Neutrophil (primary cell): ENCODE measurements at regions not wholly inside any gene's neighbourhood (a gene's known extent, or its start where the extent isn't known, plus 50 kb on each side); places are given as distances from the start of the nearest gene placed in this dataset.
A peak's percentile ranks its signal among the peaks of the same experiment; 100 is the strongest.

Source experiments
- H3K27ac ChIP-seq: fragments of 200-600 bp; sonication (generic); 2 replicates; pipeline ENCODE4 v1.5.1; 2016; ENCODE audit warnings: mild to moderate bottlenecking, moderate library complexity
- H3K27me3 ChIP-seq: fragments of 200-600 bp; sonication (generic); 2 replicates; pipeline ENCODE4 v1.6.0; 2016; ENCODE audit warnings: mild to moderate bottlenecking
- H3K36me3 ChIP-seq: fragments of 200-600 bp; sonication (generic); 2 replicates; pipeline ENCODE4 v1.5.1; 2017
- H3K4me1 ChIP-seq, 2 experiments: fragments of 200-600 bp in 1 of 2; sonication (generic) in 1 of 2; 1 replicate in 1 of 2; 2 replicates in 1 of 2; pipeline versions ENCODE4 v1.5.1 to v1.6.1; 2013 to 2016; ENCODE audit warnings: low read depth in 1 of 2, low read length in 1 of 2, mild to moderate bottlenecking in 1 of 2, moderate library complexity in 1 of 2; ENCODE audit not compliant: control insufficient read depth in 1 of 2, insufficient read depth in 1 of 2
- H3K4me3 ChIP-seq, 2 experiments: fragments of 200-600 bp in 1 of 2; sonication (generic) in 1 of 2; 1 replicate in 1 of 2; 2 replicates in 1 of 2; pipeline ENCODE4 v1.5.1; 2013 to 2016; ENCODE audit warnings: low read depth in 1 of 2, low read length in 1 of 2, mild to moderate bottlenecking in 1 of 2, moderate library complexity in 1 of 2
- H3K9me3 ChIP-seq: fragments of 200-600 bp; sonication (generic); 2 replicates; pipeline ENCODE4 v1.5.1; 2016
- CTCF ChIP-seq: fragments of 200-600 bp; sonication (generic); IDR thresholded peaks from 2 replicates; pipeline ENCODE4 v1.5.1; 2016; ENCODE audit warnings: antibody characterized with exemption

GRCh38 chr1:58893257-58893869, 109.5 kb upstream of the JUN start:
- Histone ChIP-seq H3K27ac (no peak overlapping the region), H3K27me3 (no peaks in the 10 kb centered on the region), H3K4me3 (no peak overlapping the region), H3K9me3 (no peaks in the 10 kb centered on the region), H3K36me3 (no peaks in the 10 kb centered on the region), H3K4me1 (peaks cover 41 to 49% of the 10 kb centered on the region in 2 experiments)
- TF ChIP-seq CTCF = no peak

DNA sequence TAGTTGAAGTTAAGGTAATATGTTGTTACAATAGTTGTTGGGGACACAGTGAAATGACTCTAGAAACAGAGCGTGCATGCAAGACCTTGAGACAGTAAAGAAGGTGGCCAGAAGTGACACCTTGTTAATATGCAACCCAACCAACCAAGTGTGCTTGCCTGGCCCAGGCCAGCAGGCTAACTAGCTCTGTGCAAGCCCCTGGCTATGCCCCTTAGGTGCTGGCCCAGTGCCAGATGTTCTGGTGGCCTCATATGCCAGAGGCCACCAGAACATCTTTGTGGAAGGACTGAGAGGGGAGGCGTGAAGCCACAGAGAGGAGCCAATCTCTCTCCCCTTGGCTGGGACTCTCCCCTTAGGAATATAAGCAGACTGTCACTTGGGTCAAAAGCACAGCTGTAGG, 111.2 kb upstream of the JUN start:
- Histone ChIP-seq H3K4me1 (peaks cover 59 to 67% of the 10 kb centered on the region in 2 experiments), H3K4me3 (peak overlapping the region; percentile 33 to 35), H3K27ac (peak overlapping the region; percentile 86), H3K36me3 (no peaks in the 10 kb centered on the region), H3K9me3 (no peaks in the 10 kb centered on the region), H3K27me3 (no peaks in the 10 kb centered on the region)
- TF ChIP-seq CTCF = no peak

DNA sequence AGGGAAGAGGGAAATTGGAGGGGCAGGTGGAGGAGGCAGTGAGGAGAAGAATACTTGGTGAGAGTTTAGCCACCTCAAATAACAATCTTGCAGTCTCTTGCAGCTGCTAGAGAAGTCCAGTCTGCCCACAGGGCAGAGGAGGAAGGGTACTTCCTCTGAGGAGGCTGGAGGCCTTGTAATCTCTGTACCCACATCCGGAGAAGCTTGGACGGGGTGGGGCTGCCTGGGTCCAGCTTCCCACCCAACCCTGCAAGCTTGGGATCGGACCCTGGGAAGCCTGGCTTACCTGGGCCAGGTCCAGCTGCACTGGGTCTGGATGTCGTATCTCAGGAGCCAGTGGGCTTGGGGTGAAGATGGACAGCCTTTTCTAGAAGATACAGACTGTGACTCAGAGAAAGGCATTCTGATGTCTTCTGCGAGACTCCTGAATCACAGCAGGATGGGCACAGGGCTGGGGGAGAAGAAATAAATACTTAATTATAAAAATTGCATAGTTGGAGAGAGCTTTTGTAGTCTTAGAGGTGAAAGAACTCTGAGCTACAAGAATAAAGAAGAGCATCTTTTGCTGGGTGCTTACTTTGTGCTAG, 111.8 kb upstream of the JUN start:
- H3K9me3 ChIP-seq = no peaks in the 10 kb centered on the region
- peaks cover 64 to 72% of the 10 kb centered on the region in 2 experiments for H3K4me1 ChIP-seq
- no peaks in the 10 kb centered on the region for H3K27me3 ChIP-seq
- peak overlapping the region; percentile 86 for H3K27ac ChIP-seq
- no peak for TF ChIP-seq CTCF
- peak overlapping the region; percentile 33 to 35 for H3K4me3 ChIP-seq
- H3K36me3 ChIP-seq = no peaks in the 10 kb centered on the region

DNA sequence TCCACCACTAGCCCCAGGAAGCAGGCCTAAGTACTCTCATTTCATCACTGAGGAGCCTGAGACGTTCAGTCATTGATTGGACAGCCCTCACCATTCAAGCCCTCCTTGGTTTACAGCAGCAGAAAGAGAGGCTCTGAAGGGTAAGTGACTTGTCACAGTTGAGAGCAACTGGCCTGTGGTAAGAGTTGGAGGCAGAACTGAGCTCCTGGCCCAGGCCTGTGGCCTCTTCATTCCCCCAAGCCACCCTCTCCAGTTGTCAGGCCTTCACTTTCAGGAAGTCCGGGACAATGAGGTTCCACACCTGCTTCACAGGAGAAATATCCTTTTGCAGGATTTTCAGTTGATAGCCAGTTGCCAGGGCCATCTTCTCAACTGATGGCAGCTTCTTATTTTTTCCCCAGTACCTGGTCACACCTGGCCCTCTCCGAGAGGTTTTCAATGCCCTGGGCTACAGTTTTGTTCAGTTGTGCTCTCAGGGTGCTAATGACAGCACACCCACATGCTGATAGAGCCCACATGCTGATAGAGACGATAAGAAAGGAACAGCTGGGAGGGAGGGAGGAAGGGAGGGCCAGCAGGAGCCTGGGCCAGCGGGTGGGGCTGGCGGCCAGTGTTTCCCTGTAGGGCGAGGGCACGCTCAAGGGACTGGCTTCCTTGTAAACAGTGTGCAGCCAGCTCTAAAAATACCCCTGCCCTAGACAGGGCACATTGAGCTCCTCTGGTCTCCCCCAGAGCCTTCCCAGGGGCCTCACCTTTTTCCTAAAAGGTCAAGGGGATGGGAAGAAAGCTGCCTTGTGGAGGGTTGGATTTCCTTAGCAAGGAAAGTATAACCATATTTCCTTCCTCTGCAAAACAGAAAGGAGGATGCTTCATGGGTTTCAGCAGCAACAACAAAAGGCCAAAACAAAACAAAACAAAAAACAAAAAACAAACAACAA, 112.7 kb upstream of the JUN start:
- peak overlapping the region; percentile 86 for H3K27ac ChIP-seq
- H3K27me3 ChIP-seq = no peaks in the 10 kb centered on the region
- no peaks in the 10 kb centered on the region for H3K9me3 ChIP-seq
- H3K4me1 ChIP-seq = peaks cover 66 to 76% of the 10 kb centered on the region in 2 experiments
- TF ChIP-seq CTCF = no peak
- H3K4me3 ChIP-seq = peak overlapping the region in 1 of 2 experiments; percentile 35
- no peaks in the 10 kb centered on the region for H3K36me3 ChIP-seq

- no peaks in the 10 kb centered on the region for H3K27me3 ChIP-seq
- H3K9me3 ChIP-seq = no peaks in the 10 kb centered on the region
- no peak for TF ChIP-seq CTCF
- no peak overlapping the region for H3K4me3 ChIP-seq
- peaks cover 77 to 81% of the 10 kb centered on the region in 2 experiments for H3K4me1 ChIP-seq
- peak overlapping the region; percentile 64 for H3K27ac ChIP-seq
- no peaks in the 10 kb centered on the region for H3K36me3 ChIP-seq
Observed at GRCh38 chr1:58898739-58899586, 115.1 kb upstream of the JUN start.
